K562 (cell line): ENCODE measurements at regions not wholly inside any gene's neighbourhood (a gene's known extent, or its start where the extent isn't known, plus 50 kb on each side); places are given as distances from the start of the nearest gene placed in this dataset.

ENCODE experiments used
- ATAC-seq: fragments of 200-7000 bp; cut with Tn5 transposase; 3 replicates; pipeline ENCODE4 v1.9.1; 2020; ENCODE audit warnings: moderate library complexity
- BruUV-seq: library from RNA; stranded (reverse); fragments of 400-500 nt; replicated peaks from 2 replicates; lab custom pipeline; 2021; lab: Mats Ljungman, UMichigan
- CTCF ChIA-PET: fragments of 300-600 bp; formaldehyde crosslinking; extraction: SDS; loops from one replicate; lab custom pipeline; 2021; ENCODE audit warnings: low intra/inter-chr PET ratio; lab: Yijun Ruan, JAX
- POLR2A ChIA-PET: fragments of 300-600, 350-650 bp; sonication (Branson Sonifier 250); formaldehyde crosslinking; extraction: SDS; loops from one replicate; lab custom pipeline; 2021; ENCODE audit warnings: antibody characterized with exemption, inconsistent platforms; lab: Yijun Ruan, JAX
- DNase-seq, 4 experiments: peaks; one replicate each; pipeline versions ENCODE4 v3.0.0 to v3.0.0-alpha.2; 2011 to 2018; ENCODE audit warnings: low spot score in 3 of 4, mixed read lengths in 3 of 4; ENCODE audit errors: extremely low read depth in 1 of 4
- FAIRE-seq: peaks from 2 replicates; lab custom pipeline; 2011; peaks lifted over from hg19 to GRCh38; lab: Jason Lieb, UNC
- H2AFZ ChIP-seq: 2 replicates; pipeline ENCODE4 v1.6.0; 2011; ENCODE audit warnings: low read depth, low read length, control low read depth, inconsistent platforms
- H3K27ac ChIP-seq: fragments of 200-600 bp; 3 replicates; pipeline ENCODE4 v1.8.0; 2011; ENCODE audit warnings: low read depth, mild to moderate bottlenecking, control low read depth, inconsistent platforms, low read length, moderate library complexity, mixed read lengths; ENCODE audit errors: extremely low read depth
- H3K27me3 ChIP-seq, 2 experiments: fragments of 300-600 bp in 1 of 2; 2 replicates in 1 of 2; 3 replicates in 1 of 2; pipeline versions ENCODE4 v1.6.0 to v1.8.0; 2011; ENCODE audit warnings: inconsistent platforms in 2 of 2, low read length in 2 of 2, mild to moderate bottlenecking in 1 of 2, mixed read lengths in 1 of 2, moderate library complexity in 1 of 2; ENCODE audit not compliant: control insufficient read depth in 2 of 2, insufficient read depth in 2 of 2
- H3K36me3 ChIP-seq: fragments of 300-600 bp; 3 replicates; pipeline ENCODE4 v1.8.0; 2011; ENCODE audit warnings: mild to moderate bottlenecking, low read length, inconsistent platforms; ENCODE audit not compliant: control insufficient read depth, insufficient read depth
- H3K4me1 ChIP-seq, 2 experiments: fragments of 200-600 bp in 1 of 2; replicated peaks in 1 of 2; 2 replicates in 1 of 2; 3 replicates in 1 of 2; pipeline versions ENCODE4 v1.5.1 to v1.8.0; 2011; ENCODE audit warnings: inconsistent platforms in 2 of 2, low read length in 2 of 2, mild to moderate bottlenecking in 1 of 2, mixed read lengths in 1 of 2, moderate library complexity in 1 of 2; ENCODE audit not compliant: control insufficient read depth in 2 of 2, insufficient read depth in 2 of 2
- H3K4me2 ChIP-seq: 2 replicates; pipeline ENCODE4 v1.6.1; 2011; ENCODE audit warnings: low read length, control low read depth, inconsistent platforms, mixed read lengths; ENCODE audit not compliant: insufficient read depth
- H3K4me3 ChIP-seq: fragments of 200-600 bp; sonication (generic), shearing (Covaris generic); 2 replicates; pipeline ENCODE4 v1.5.1; 2016; ENCODE audit warnings: control low read depth, inconsistent platforms
- H3K79me2 ChIP-seq: fragments of 200-600 bp; 3 replicates; pipeline ENCODE4 v1.8.0; 2011; ENCODE audit warnings: low read length, inconsistent platforms; ENCODE audit not compliant: control insufficient read depth, insufficient read depth
- H3K9ac ChIP-seq, 2 experiments: 2 replicates each; pipeline versions ENCODE4 v1.6.0 to v1.6.1; 2011; ENCODE audit warnings: low read depth in 2 of 2, low read length in 2 of 2, control low read depth in 1 of 2, inconsistent platforms in 1 of 2, mild to moderate bottlenecking in 1 of 2, mixed read lengths in 1 of 2; ENCODE audit not compliant: insufficient read depth in 1 of 2
- H3K9me1 ChIP-seq: one replicate; pipeline ENCODE4 v1.6.0; 2011; ENCODE audit warnings: inconsistent platforms, mild to moderate bottlenecking, low read length, moderate library complexity; ENCODE audit not compliant: control insufficient read depth, insufficient read depth
- H3K9me3 ChIP-seq: replicated peaks from 2 replicates; pipeline ENCODE4 v1.5.1; 2011; ENCODE audit warnings: low read depth, low read length, inconsistent platforms; ENCODE audit not compliant: control insufficient read depth, insufficient read depth
- H4K20me1 ChIP-seq: replicated peaks from 2 replicates; pipeline ENCODE4 v1.6.1; 2011; ENCODE audit warnings: low read length, inconsistent platforms, mixed read lengths; ENCODE audit not compliant: control insufficient read depth, insufficient read depth
- BACH1 ChIP-seq: fragments of 200-800 bp; sonication (Bioruptor generic); IDR thresholded peaks from 2 replicates; pipeline ENCODE4 v1.6.1; 2016; ENCODE audit warnings: missing genetic modification characterization, missing compliant biosample characterization
- E2F3 ChIP-seq: fragments of 250-450 bp; sonication (Bioruptor Pico); IDR thresholded peaks from 2 replicates; pipeline ENCODE4 v1.4.0; 2020; ENCODE audit warnings: mild to moderate bottlenecking
- JUND ChIP-seq, 2 experiments: IDR thresholded peaks; 2 replicates in 1 of 2; 3 replicates in 1 of 2; pipeline ENCODE4 v1.6.1; 2011; ENCODE audit warnings: borderline replicate concordance in 2 of 2, low read depth in 2 of 2, low read length in 2 of 2, improper control_type of control experiment in 1 of 2, missing biosample characterization in 1 of 2, missing genetic modification characterization in 1 of 2, missing genetic modification reagents in 1 of 2
- MLLT1 ChIP-seq, 2 experiments: fragments of 450-650 bp; IDR thresholded peaks; 2 replicates each; pipeline ENCODE4 v1.6.1; 2016
- ZNF764 ChIP-seq: fragments of 250-450 bp; sonication (Bioruptor Pico); IDR thresholded peaks from 2 replicates; pipeline ENCODE4 v1.4.0; 2020; ENCODE audit warnings: low read depth, mild to moderate bottlenecking, moderate library complexity
- WGBS: fragments of 100-300 bp; shearing (Covaris generic); methylation state at CpG from one replicate; pipeline ENCODE4 v1.1.6; 2016; ENCODE audit warnings: low coverage, mixed read lengths; ENCODE audit not compliant: insufficient coverage; ENCODE audit errors: missing lambda C conversion rate; 5-methylcytosine and 5-hydroxymethylcytosine counted together
- in situ Hi-C: fragments of 300-500 bp; cut with MboI; formaldehyde crosslinking; loops from 4 replicates; pipeline ENCODE4 v1.15.0; 2018; ENCODE audit warnings: inconsistent platforms, mixed read lengths
- intact Hi-C: fragments of 100-400 bp; cut with micrococcal nuclease; formaldehyde crosslinking; loops from 2 replicates; pipeline ENCODE4 v1.14.2; 2022
- TF ChIP-seq, protein P1 (sequence below), 2 experiments: IDR thresholded peaks in 1 of 2; conservative IDR thresholded peaks in 1 of 2; 2 replicates each; pipeline ENCODE4 v1.6.1; 2016; ENCODE audit warnings: low read depth in 2 of 2, mild to moderate bottlenecking in 1 of 2, missing compliant biosample characterization in 1 of 2, missing genetic modification characterization in 1 of 2, moderate library complexity in 1 of 2

DNA sequence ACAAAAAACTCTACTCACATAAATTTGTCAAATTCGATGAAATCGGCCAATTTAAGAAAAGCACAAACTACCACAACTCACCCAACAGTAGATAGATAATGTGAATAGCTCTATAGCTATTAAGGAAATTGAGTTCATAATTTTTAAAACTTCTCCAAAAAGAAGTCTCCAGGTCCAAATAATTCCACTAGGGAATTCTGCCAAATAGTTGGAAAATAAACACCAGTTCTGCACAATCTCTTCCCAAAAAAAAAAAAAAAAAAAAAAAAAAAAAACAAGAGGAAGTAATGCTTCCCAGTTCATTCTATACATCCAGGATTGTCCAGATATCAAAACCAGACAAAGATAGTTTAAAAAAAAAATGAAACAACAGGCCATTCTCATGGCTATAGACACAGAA is 164.2 kb downstream of the POLR2M start:
- H3K4me2 ChIP-seq: no peak overlapping the region
- H3K79me2 ChIP-seq: no peaks in the 10 kb centered on the region
- TF ChIP-seq ZNF764 (CRISPR knock-in tag) (no peak), BACH1 (tag) (no peak), E2F3 (CRISPR knock-in tag) (no peak), JUND (IDR thresholded peaks at IDR 0.05; ENCODE audit: borderline replicate concordance, low read depth, low read length) (no peak), JUND (tag; IDR thresholded peaks at IDR 0.05; ENCODE audit: borderline replicate concordance, low read depth, low read length) (no peak), MLLT1 (IDR thresholded peaks at IDR 0.05) (no peak)
- TF ChIP-seq, protein P1, sequence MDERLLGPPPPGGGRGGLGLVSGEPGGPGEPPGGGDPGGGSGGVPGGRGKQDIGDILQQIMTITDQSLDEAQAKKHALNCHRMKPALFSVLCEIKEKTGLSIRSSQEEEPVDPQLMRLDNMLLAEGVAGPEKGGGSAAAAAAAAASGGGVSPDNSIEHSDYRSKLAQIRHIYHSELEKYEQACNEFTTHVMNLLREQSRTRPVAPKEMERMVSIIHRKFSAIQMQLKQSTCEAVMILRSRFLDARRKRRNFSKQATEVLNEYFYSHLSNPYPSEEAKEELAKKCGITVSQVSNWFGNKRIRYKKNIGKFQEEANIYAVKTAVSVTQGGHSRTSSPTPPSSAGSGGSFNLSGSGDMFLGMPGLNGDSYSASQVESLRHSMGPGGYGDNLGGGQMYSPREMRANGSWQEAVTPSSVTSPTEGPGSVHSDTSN (CRISPR knock-in tag; IDR thresholded peaks at IDR 0.05; ENCODE audit: low read depth): no peak
- TF ChIP-seq, protein P1 (tag; conservative IDR thresholded peaks at IDR 0.05; ENCODE audit: low read depth): no peak
- ChIA-PET CTCF (no interaction called here), POLR2A (interaction anchor here (0.6 kb wide), 1 partner anchor 19 kb away, joined by 3 read pairs; no protein-coding TSS in a partner anchor)
- peaks cover 0 to 6% of the 10 kb centered on the region in 2 experiments; a peak in 2 of 5 replicates for H3K27me3 ChIP-seq
- H3K4me1 ChIP-seq: no peaks in the 10 kb centered on the region
- H3K9ac ChIP-seq: no peak overlapping the region
- H3K27ac ChIP-seq: no peak overlapping the region
- intact Hi-C loops: no loop called here
- H3K36me3 ChIP-seq: no peaks in the 10 kb centered on the region
- ATAC-seq (no peak), DNase-seq (no peak), FAIRE-seq (no peak)
- no peaks in the 10 kb centered on the region for H3K9me3 ChIP-seq
- no TSS peak for BruUV-seq
- in situ Hi-C loops: no loop called here
- 0% methylated on average over 2 of the region's 2 CpGs for WGBS
- no peak overlapping the region for H2AFZ ChIP-seq
- H3K4me3 ChIP-seq: no peak overlapping the region
- H3K9me1 ChIP-seq: no peaks in the 10 kb centered on the region
- no peaks in the 10 kb centered on the region for H4K20me1 ChIP-seq
